GM18861 (cell line): ENCODE measurements at regions not wholly inside any gene's neighbourhood (a gene's known extent, or its start where the extent isn't known, plus 50 kb on each side); places are given as distances from the start of the nearest gene placed in this dataset.
"Not testable (repeated sequence)": the region's sequence is repeated elsewhere in the genome, so short reads cannot be mapped to it uniquely, and the experiment has no call there.

Source experiments
- ATAC-seq: cut with Tn5 transposase; IDR thresholded peaks from one replicate; pipeline ENCODE4 v1.9.1; 2021; ENCODE audit not compliant: unreplicated experiment

DNA sequence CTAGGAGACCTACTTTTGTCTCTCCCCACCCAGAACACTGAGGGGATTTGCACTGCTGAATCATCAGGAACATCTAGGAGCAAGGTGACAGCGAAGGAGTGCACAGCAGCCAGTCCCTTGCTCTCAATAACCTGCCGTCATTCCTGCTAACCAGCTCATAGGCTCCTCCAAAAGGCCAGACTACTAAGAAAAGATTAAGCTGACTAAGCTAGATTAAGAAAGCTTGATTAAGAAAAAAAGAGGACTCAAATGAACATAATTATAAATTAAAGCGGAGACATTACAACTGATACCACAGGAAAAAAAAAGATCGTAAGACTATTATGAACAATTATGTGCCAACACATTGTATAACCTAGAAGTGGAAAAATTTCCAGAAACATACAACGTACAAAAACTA lies 1254.8 kb upstream of the CHAC2 start:
- no peak for ATAC-seq

DNA sequence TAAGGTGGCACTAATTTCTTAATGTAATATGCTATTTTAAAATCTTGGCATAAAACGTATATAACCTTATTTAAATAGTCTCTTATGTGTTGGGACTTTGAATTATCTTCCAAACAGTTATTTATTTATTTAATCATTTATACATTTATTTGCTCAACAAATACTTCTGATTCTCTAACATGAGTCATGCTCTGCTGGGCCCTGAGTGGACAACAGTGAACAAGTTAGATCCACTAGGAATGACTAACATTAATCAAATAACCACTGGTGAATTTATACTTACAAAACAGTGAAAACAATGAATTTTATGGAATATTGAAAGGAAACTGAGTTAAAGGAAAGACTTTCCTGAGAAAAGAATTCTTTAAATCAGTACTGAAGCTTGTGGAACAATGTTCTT lies 1257.2 kb upstream of the CHAC2 start:
- no peak for ATAC-seq

- ATAC-seq, result no peak
Measured at GRCh38 chr2:52502476-52502860, 1265.1 kb upstream of the CHAC2 start.

DNA sequence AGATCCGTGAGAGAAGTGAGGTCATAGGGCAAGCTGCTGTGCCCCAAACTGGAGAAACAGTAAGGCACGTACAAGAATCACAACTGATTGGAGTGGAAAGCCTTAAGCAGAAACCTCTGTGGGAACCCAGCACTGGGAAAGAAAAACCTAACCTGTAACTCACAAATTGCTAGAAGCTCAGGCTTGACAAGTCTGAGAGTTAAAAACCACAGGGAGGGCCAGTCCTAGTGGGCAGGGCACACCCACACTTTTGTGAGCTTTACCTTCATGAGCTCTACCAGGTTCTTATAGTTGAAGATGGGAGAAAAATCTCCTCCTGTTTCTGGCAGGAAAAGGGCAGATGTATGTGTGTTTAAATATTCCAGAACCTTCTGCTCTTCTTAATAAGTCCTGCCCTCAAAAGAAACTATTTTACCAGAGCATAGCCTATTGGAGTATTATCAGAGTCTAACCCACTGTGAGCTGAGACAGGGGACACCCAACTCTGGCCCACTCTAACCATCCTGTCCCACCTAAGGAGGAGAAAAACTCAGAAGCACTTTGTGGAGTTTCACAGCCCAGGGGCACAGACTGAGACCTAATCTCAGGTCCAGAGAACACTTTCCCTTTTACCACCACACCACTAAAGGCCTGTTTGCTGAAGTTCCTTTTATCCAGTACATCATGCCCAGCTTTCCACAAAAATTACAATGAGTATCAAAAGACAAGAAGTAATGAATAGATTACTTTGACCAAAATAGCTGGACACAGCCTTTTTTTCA lies 1265.7 kb upstream of the CHAC2 start:
- no peak for ATAC-seq

GRCh38 chr2:52500561-52500960 lies 1267.0 kb upstream of the CHAC2 start:
- ATAC-seq, result no peak

- no peak for ATAC-seq
Measured at GRCh38 chr2:52498077-52498750, 1269.4 kb upstream of the CHAC2 start.

GRCh38 chr2:52495816-52496215 lies 1271.8 kb upstream of the CHAC2 start:
- ATAC-seq, result no peak

DNA sequence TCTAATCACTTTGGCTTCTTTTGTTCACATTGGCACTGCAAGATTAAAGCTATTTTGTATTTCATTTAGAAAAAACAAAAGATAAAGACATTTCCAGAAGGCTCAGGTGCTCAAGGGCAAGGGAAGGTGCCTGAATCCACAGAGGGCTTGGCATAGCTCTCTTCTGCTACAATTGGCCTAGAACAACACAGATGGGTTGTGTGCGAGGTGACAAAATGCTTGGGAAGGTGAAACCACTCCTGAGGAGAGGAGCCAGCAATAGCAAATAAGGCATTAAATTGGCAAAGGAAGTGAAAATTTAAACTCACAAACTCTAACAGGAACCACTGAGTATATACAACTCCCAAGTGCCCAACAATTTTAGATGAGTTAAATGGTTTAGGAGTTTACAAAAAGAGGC lies 1290.4 kb upstream of the CHAC2 start:
- ATAC-seq, result no peak

DNA sequence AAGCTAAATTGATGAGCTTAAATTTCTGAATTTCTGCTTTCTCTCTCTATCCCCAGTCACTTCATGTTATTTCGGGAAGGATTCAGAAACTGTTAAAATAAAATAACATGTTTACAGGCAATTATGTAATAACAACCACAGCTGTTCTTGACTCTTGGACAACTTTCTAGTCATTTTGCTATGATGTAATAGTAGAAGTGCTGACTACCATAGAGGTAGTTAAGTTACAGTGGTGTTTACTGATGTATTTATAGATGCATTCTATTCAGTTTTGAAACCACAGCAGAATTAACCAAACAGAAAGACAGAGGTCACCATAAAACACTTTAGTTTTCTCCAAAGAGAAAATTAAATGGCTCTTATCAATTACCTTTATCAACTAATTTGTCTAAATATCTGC lies 1292.0 kb upstream of the CHAC2 start:
- ATAC-seq, result no peak

- ATAC-seq, result no peak
Measured at GRCh38 chr2:52474091-52474490, 1293.5 kb upstream of the CHAC2 start.

DNA sequence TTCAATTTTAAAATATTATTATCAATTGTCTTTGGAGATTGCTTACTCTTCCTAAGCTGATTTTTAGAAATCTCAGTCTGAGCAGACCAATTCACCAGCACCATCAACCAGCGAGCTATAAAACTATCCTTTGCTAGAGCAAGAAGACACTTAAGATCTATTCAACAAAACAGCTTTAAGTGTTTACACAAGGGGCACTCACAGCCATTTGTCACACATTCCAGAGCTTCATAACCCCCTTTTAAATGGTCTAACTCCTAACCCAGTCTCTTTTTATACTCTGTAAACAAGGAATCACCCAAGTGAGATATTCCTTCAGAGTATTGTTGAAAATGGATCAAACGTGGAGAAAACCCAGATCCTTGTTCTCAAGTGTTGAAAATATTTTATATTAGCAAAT lies 1294.1 kb upstream of the CHAC2 start:
- ATAC-seq, result no peak

GRCh38 chr2:52470457-52470856 lies 1297.1 kb upstream of the CHAC2 start:
- ATAC-seq, result not testable (repeated sequence)

- ATAC-seq, result no peak
Measured at GRCh38 chr2:52467189-52467588, 1300.4 kb upstream of the CHAC2 start.

DNA sequence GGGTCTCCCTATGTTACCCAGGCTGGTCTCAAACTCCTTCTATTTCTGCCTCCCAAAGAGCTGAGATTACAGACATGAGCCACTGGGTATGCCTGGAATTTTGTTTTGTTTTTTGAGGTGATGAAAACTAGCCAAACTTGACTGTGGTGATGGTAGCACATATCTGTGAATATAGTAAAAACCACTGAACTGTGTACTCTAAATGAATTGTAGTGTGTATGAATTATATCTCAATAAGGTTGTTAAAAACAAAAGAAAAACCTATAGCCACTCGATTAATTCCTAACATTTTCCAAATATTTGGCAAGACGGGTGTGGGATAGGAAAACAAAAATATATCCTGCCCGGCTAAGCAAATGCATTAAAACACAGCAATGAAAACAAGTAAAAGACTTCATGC lies 1302.3 kb upstream of the CHAC2 start:
- no peak for ATAC-seq

DNA sequence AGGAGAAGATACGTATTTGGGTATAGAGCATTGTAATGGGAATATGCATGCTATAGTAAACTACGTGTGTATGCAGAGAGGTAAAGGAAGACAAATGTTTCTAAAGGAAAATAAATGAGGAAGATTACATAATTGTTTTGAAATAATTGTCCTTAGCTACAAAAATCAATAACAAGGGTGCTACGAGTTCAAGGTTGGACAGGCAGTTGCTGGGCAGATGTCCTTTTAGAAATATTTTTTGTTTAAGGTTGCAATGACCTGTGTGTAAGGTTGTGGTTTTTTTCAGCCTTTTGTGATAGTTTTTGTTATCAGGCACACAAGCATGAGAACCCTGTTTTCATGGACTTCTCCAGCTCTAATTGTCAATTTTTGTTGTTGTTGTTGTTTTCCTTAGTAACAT lies 1304.1 kb upstream of the CHAC2 start:
- no peak for ATAC-seq

GRCh38 chr2:52456561-52457377 lies 1310.8 kb upstream of the CHAC2 start:
- ATAC-seq, result no peak

GRCh38 chr2:52454962-52455361 lies 1312.6 kb upstream of the CHAC2 start:
- no peak for ATAC-seq

DNA sequence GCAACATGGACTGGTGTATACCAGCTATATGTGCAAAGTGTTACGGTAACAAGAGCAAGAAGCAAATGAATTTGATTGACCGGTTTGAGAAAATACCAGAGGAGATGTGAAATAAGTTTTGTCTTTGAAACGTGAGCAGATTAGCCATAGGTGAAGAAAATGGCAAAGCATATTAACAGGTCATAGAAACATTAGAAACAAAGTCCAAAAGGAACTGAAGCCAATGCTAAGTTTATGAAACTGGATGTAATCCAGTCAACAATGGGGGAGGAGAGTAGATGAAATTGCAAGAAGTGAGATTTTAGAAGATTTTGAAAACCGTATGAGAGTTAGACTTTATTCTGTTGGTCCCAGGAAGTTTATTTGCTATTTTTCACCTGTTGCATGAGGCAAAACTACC lies 1315.4 kb upstream of the CHAC2 start:
- no peak for ATAC-seq

DNA sequence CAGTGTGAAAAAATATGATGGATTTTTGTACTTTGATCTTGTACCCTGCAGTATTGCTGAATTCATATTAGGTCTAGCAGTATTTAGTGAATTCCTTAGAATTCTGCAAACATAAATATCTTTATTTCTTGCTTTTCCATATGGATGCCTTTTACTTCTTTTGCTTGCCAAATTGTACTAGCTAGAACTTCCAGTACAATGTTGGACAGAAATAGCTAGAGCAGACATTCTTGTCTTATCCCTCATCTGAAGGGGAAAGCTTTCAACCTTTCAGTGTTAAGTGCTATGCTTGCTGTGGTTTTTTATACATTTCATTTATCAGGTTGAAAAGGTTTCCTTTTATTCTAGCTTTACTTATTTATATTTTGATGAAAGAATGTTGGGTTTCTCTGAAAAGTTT lies 1321.9 kb upstream of the CHAC2 start:
- ATAC-seq, result no peak

DNA sequence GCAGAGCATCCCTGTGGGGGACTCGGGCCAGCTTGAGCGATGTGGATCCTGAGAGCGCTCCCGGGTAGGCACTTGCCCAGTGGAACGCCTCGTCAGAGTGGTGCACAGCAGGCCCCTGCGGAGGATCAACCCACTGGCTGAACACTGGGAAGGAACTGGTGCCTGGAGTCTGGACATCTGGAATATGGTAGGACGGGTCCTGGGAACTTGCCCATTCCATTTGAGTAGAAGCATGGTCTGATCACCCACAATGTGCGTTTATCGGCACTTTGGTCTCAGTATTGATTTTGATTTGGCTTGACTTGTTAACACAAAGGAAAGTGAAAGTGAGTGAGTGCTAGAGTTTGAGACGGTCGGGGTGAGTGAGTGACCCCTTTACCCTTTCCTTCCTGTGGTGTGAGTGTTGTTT lies 1336.2 kb upstream of the CHAC2 start:
- ATAC-seq, result no peak

- ATAC-seq, result no peak
Measured at GRCh38 chr2:52429740-52430139, 1337.9 kb upstream of the CHAC2 start.

GRCh38 chr2:52429171-52429570 lies 1338.4 kb upstream of the CHAC2 start:
- ATAC-seq, result no peak
